GM21576 (cell line): ENCODE measurements at regions not wholly inside any gene's neighbourhood (a gene's known extent, or its start where the extent isn't known, plus 50 kb on each side); places are given as distances from the start of the nearest gene placed in this dataset.

Experiments used
- ATAC-seq: cut with Tn5 transposase; IDR thresholded peaks from one replicate; pipeline ENCODE4 v1.9.1; 2021; ENCODE audit warnings: mild to moderate bottlenecking, moderate library complexity; ENCODE audit not compliant: unreplicated experiment

- ATAC-seq, result no peak
Measured at GRCh38 chr3:143206955-143207337, 87.4 kb downstream of the CHST2 start.

- ATAC-seq, result peak; percentile 94
Measured at GRCh38 chr3:143207338-143207961, 87.9 kb downstream of the CHST2 start.

- no peak for ATAC-seq
Measured at GRCh38 chr3:143208976-143209714, 89.6 kb downstream of the CHST2 start.

DNA sequence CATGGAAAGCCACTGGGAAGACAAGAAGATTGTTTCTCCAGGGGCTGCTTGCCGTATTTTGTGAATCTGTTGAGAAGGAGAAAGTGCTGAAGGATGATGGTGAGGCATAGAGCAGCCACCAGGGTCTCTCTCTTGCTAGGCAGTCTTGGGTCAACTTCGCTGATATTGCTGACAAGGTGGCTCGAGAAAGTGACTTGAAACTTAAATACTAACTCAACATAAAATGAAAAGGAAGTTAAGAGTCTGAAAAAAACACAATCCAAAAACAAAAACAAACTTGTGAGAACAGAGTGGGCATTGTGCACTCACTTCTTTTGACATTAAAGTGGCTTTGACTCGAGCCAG is 90.1 kb downstream of the CHST2 start:
- no peak for ATAC-seq

DNA sequence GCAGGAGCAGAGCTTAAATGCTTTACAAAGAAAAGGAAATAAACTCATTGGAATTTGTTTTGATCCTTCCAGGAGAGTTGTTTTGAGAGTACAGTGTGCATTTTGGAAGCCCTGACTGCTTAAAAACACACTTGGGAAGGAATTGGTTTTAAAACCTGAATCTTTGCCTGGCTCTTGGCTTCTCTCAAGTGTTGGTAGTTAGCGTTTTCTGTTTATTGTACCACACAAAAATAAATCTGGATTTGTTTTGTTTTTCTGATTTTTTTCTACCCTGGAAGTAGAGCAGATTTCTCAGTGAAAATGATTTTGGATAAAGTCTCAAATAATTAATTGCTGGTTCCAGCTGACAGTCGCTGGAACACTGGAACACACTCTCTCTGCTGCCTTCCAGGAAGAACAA is 90.6 kb downstream of the CHST2 start:
- ATAC-seq, result no peak

DNA sequence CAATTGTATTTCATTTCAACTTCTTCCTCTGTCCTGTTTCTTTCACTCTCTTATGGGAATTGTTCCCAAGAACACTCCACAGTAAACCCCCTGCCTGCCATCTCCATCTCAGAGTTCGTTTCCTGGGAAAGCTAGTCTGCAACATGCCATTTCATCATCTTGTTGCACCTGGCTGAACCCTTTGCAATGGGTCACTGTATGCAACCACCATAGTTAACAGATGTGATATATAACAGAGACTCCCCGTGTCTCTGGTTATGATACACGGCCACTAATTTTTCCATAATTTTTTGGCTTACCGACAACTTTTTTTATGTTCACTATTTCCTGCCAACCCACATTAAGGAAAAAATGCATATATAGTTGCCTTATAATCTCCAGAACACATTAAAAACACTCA is 95.5 kb downstream of the CHST2 start:
- ATAC-seq, result no peak
